Psoas muscle (tissue), 7 donors: ENCODE measurements at regions not wholly inside any gene's neighbourhood (a gene's known extent, or its start where the extent isn't known, plus 50 kb on each side); places are given as distances from the start of the nearest gene placed in this dataset.

Experiments used
- ATAC-seq, 4 donors: fragments of 200-7000 bp; cut with Tn5 transposase; one replicate each; pipeline ENCODE4 v1.9.1; 2020; ENCODE audit warnings: moderate library complexity in 3 of 4, mild to moderate bottlenecking in 2 of 4
- DNase-seq, 2 donors: peaks; one replicate each; pipeline ENCODE4 v3.0.0-alpha.2; 2020
- H3K27ac ChIP-seq: fragments of 200-600 bp; one replicate; pipeline ENCODE4 v1.8.0; 2022
- H3K27me3 ChIP-seq, 3 donors: fragments of 200-600 bp in 1 of 3; one replicate each; pipeline versions ENCODE4 v1.6.1 to v1.8.0; 2013 to 2022; ENCODE audit warnings: low read length in 2 of 3, mild to moderate bottlenecking in 2 of 3, moderate library complexity in 1 of 3; ENCODE audit not compliant: insufficient read depth in 3 of 3
- H3K36me3 ChIP-seq, 2 donors: fragments of 200-600 bp in 1 of 2; one replicate each; pipeline versions ENCODE4 v1.6.1 to v1.8.0; 2013 to 2022; ENCODE audit warnings: low read depth in 1 of 2, mild to moderate bottlenecking in 1 of 2, moderate library complexity in 1 of 2; ENCODE audit not compliant: insufficient read depth in 1 of 2
- H3K4me1 ChIP-seq: fragments of 200-600 bp; one replicate; pipeline ENCODE4 v1.8.0; 2022
- H3K4me3 ChIP-seq: fragments of 200-600 bp; one replicate; pipeline ENCODE4 v1.8.0; 2022; ENCODE audit warnings: mild to moderate bottlenecking
- H3K9me3 ChIP-seq: fragments of 200-600 bp; one replicate; pipeline ENCODE4 v1.8.0; 2022
- CTCF ChIP-seq: fragments of 200-600 bp; IDR thresholded peaks from one replicate; pipeline ENCODE4 v1.8.0; 2022; ENCODE audit warnings: antibody characterized with exemption
- WGBS, 3 donors: extraction: QIAGEN DNeasy Blood & Tissue Kit; methylation state at CpG; one replicate each; pipeline versions ENCODE4 v1.1.6 to v1.1.7; 2013; 5-methylcytosine and 5-hydroxymethylcytosine counted together
- intact Hi-C, 2 donors: fragments of 100-400 bp; cut with DNase I; formaldehyde crosslinking; loops; one replicate each; pipeline versions ENCODE4 v1.11.0 to v1.14.2; 2022
- donor health status: healthy with polysubstance abuse.
- donor health status: DM: no; HTN: no; CAD: no; lungs with moderate emphysema.
- donor health status: Bipolar disorder and iron deficiency.
- donor health status: healthy.
- donor health status: DM: yes; HTN: yes; CAD: no.
- donor health status: DM: no; HTN: no; CAD: no.
- donor health status: DM: yes; HTN: yes; CAD: no.

GRCh38 chr16:64579712-64580111 lies 542.2 kb downstream of the CDH11 start:
- no peaks in the 10 kb centered on the region for H3K9me3 ChIP-seq
- WGBS, 3 donors, result 90 to 96% (median 93%) methylated on average over 2 of the region's 2 CpGs
- no peak for DNase-seq
- intact Hi-C loops, result no loop called here
- H3K27ac ChIP-seq, result no peak overlapping the region
- TF ChIP-seq CTCF, result no peak
- no peaks in the 10 kb centered on the region for H3K27me3 ChIP-seq
- H3K4me3 ChIP-seq, result no peak overlapping the region
- H3K36me3 ChIP-seq, result no peaks in the 10 kb centered on the region
- H3K4me1 ChIP-seq, result no peaks in the 10 kb centered on the region
- no peak for ATAC-seq

- H3K27ac ChIP-seq, result no peak overlapping the region
- no peak for TF ChIP-seq CTCF
- intact Hi-C loops, result no loop called here
- DNase-seq (no peak), ATAC-seq (peak in 2 of 4 donors; percentile 54 to 80)
- H3K27me3 ChIP-seq, result no peaks in the 10 kb centered on the region
- no peaks in the 10 kb centered on the region for H3K9me3 ChIP-seq
- no peaks in the 10 kb centered on the region for H3K4me1 ChIP-seq
- H3K4me3 ChIP-seq, result no peak overlapping the region
- H3K36me3 ChIP-seq, result no peaks in the 10 kb centered on the region
- WGBS, 3 donors, result 28 to 42% (median 38%) methylated on average over 2 of the region's 2 CpGs
Observed at GRCh38 chr16:64545768-64546167, 576.1 kb downstream of the CDH11 start.

- 45 to 63% (median 50%) methylated on average over 1 of the region's 1 CpG for WGBS, 3 donors
- no peak overlapping the region for H3K27ac ChIP-seq
- intact Hi-C loops, result no loop called here
- DNase-seq (no peak), ATAC-seq (no peak)
- no peaks in the 10 kb centered on the region for H3K36me3 ChIP-seq
- no peak for TF ChIP-seq CTCF
- H3K4me3 ChIP-seq, result no peak overlapping the region
- H3K27me3 ChIP-seq, result no peaks in the 10 kb centered on the region
- no peaks in the 10 kb centered on the region for H3K4me1 ChIP-seq
- no peaks in the 10 kb centered on the region for H3K9me3 ChIP-seq
Observed at GRCh38 chr16:64544859-64545258, 577.0 kb downstream of the CDH11 start.

GRCh38 chr16:64543441-64543840 lies 578.4 kb downstream of the CDH11 start:
- no peaks in the 10 kb centered on the region for H3K9me3 ChIP-seq
- intact Hi-C loops, result no loop called here
- H3K4me1 ChIP-seq, result no peaks in the 10 kb centered on the region
- DNase-seq (no peak), ATAC-seq (no peak)
- 46 to 63% (median 48%) methylated on average over 4 of the region's 4 CpGs for WGBS, 3 donors
- H3K27me3 ChIP-seq, result no peaks in the 10 kb centered on the region
- H3K36me3 ChIP-seq, result no peaks in the 10 kb centered on the region
- TF ChIP-seq CTCF, result no peak
- no peak overlapping the region for H3K4me3 ChIP-seq
- H3K27ac ChIP-seq, result no peak overlapping the region

GRCh38 chr16:64543031-64543430 lies 578.8 kb downstream of the CDH11 start:
- H3K4me3 ChIP-seq, result no peak overlapping the region
- intact Hi-C loops, result no loop called here
- no peaks in the 10 kb centered on the region for H3K36me3 ChIP-seq
- WGBS, 3 donors, result 70 to 81% (median 71%) methylated on average over 1 of the region's 1 CpG
- ATAC-seq (no peak), DNase-seq (no peak)
- no peak for TF ChIP-seq CTCF
- H3K27ac ChIP-seq, result no peak overlapping the region
- H3K9me3 ChIP-seq, result no peaks in the 10 kb centered on the region
- H3K4me1 ChIP-seq, result no peaks in the 10 kb centered on the region
- H3K27me3 ChIP-seq, result no peaks in the 10 kb centered on the region
